ENCODE measurements at regions not wholly inside any gene's neighbourhood (a gene's known extent, or its start where the extent isn't known, plus 50 kb on each side); places are given as distances from the start of the nearest gene placed in this dataset.

- TF ChIP-seq CTCF (IDR thresholded peaks at IDR 0.05): peak in 1 of 6 experiments; percentile 23
- no peak for TF ChIP-seq POLR2A (IDR thresholded peaks at IDR 0.05)
Measured at GRCh38 chr13:42660333-42660965, 86.5 kb downstream of the TNFSF11 start.
